GM15510 (cell line): ENCODE measurements at regions not wholly inside any gene's neighbourhood (a gene's known extent, or its start where the extent isn't known, plus 50 kb on each side); places are given as distances from the start of the nearest gene placed in this dataset.

Source experiments
- POLR2A ChIP-seq: IDR thresholded peaks from 3 replicates; pipeline ENCODE4 v1.6.1; 2011; ENCODE audit warnings: borderline replicate concordance; ENCODE audit not compliant: insufficient read length; ENCODE audit errors: extremely low read depth

GRCh38 chr6:87825821-87826221, 123.8 kb upstream of the AKIRIN2 start:
- TF ChIP-seq POLR2A, result no peak

DNA sequence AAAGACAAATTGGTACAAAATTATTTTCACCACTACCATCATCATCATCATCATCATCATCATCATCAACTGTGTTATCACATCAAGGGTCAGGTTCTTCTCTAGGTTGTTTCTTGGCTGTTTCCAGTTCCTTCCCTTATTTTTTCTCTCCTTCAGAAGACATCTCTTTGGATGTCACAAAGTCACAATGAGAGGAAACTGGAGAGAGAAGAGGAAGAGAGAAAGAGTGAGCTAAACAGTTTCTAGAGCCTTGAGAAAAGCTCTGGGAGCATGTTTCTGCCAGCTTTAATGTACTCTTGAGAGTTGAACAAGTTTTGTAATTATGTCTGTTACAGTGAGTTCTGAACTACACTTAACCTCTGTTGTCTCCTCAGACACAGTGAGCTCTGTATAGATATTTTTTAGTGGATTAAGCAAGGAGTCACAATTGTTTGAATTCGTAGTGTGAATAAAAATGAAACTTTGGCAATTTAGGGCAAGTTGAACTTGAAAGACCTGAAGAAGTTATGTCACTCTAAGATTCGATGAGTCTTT, 123.0 kb upstream of the AKIRIN2 start:
- no peak for TF ChIP-seq POLR2A

DNA sequence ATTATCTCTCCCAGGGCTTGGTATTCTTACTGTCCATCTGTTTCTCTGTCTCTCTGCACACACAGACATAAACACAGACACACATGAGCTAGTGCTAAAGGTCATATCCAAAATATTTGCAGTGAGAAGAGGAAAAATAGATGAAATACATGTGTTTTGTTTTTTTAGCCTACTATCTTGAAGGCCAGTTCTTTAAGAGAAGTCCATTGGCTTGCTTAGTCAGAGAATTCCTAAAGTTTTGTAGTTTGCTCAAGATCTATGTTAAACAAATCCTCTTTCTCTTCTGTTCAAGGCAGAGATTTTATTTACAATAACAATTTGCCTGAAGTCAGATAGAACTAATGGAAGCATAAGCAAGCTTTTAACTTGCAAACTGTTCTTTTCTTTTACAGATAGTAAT, 120.0 kb upstream of the AKIRIN2 start:
- no peak for TF ChIP-seq POLR2A

GRCh38 chr6:87820343-87820984, 118.4 kb upstream of the AKIRIN2 start:
- TF ChIP-seq POLR2A, result no peak

- TF ChIP-seq POLR2A, result no peak
These were observed 115.2 kb upstream of the AKIRIN2 start for GRCh38 chr6:87817183-87817582.

GRCh38 chr6:87815449-87815848, 113.4 kb upstream of the AKIRIN2 start:
- no peak for TF ChIP-seq POLR2A

DNA sequence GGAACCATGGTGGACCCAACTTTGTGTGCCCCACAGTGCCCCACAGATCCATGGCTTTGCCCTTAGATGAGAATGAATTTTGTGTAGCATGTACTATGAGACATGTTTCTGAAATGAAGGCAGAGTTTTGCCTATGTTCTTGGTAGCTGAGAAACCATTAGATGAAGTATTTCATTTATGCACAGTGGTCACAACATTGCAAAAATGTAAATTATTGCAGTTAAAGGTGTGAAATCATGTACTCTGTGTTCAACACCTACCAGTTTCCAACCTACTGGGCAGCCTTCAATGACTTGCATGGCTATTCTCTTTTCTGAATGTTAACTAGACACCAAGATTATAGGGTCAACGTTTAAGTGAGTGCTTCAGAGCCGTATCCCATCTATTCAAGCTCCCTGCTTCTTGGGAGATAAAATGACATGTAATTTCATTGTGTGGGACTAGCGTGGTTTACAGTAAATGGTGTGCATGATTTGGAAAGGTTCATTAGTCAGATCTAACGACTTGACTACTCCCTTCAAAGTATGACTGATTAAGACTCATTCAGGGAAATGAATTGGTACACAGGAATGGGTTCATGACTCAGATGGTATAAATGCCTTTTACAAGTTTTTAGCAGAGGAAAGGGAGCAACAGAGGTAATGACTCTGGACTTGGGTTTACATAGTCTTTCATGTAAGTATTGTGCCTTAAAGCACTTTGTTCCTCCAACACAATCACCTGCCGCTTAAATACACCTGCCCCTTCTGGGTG, 106.1 kb upstream of the AKIRIN2 start:
- TF ChIP-seq POLR2A, result no peak

DNA sequence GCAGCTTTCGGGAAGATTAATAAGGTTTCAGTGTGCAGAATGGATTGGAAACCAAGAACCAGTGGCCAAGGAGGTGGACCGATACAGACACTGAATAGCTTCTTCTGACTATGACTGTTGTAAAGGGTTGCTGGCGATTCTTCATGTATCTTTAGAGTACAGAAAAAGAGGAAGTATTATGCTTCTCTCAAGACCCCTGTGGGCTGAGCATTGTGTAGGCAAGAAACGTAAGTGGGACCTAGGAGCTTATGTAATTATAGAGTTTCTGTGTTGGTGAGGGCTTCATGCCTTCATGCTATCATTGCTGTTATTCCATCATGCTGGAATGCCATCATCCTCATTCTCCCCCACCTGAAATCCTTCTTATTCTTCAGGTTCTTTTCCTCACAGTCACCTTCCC, 105.4 kb upstream of the AKIRIN2 start:
- TF ChIP-seq POLR2A, result no peak

DNA sequence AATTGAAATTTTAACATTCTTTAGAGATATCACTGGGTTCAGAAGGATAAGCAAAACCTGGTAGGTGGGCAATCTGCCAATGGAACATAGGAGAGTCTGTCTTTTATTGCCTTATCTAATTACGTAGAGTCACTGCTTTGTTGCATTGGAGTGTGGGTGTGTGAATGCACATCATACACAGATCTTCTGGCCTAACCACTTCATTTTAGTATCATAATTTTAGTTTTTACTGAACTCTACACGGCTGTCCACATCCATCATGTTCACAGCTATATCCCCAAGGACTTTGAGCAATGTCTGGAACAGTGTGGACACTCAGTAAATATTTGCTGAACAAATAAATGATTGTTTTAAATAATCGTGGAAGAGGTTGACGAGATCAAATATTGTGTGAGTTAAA, 104.6 kb upstream of the AKIRIN2 start:
- no peak for TF ChIP-seq POLR2A

GRCh38 chr6:87806099-87806498, 104.1 kb upstream of the AKIRIN2 start:
- TF ChIP-seq POLR2A, result no peak

DNA sequence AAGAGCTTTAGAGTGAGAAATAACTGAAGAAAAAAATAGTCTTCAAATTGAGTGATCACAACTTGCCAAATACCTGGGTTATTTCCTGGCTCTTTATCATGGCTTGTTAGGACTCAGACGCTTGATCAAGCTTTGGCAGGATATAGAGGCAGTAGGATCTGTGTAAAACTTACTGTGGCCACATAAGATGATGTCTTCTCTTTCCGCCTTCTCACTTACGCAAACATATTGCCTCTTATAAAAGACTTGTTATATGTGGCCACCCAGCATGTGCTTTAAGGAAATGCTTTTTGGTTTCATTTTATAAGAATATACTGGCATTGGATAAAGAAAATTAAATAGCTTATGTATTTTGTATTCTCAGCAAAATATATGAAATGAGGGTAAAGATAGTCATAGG, 101.8 kb upstream of the AKIRIN2 start:
- no peak for TF ChIP-seq POLR2A

DNA sequence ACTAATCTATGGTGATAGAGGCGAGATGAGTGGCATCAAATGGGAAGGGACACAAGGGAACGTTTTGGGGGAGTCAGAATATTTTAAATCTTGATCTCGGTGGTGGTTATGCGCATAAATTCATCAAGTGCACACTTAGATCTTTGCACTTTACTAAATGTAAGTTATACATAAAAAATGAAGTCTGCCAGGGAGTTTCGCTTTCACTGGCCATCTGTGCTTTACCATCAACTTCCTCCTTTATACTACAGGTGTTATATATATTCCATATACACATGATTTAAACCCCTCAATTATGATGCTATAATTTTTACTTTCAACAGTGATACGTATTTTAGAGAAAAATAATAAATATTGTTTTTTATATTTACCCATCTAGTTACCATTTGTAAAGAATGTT, 97.6 kb upstream of the AKIRIN2 start:
- TF ChIP-seq POLR2A, result no peak

GRCh38 chr6:87798393-87799278, 96.6 kb upstream of the AKIRIN2 start:
- TF ChIP-seq POLR2A, result no peak

DNA sequence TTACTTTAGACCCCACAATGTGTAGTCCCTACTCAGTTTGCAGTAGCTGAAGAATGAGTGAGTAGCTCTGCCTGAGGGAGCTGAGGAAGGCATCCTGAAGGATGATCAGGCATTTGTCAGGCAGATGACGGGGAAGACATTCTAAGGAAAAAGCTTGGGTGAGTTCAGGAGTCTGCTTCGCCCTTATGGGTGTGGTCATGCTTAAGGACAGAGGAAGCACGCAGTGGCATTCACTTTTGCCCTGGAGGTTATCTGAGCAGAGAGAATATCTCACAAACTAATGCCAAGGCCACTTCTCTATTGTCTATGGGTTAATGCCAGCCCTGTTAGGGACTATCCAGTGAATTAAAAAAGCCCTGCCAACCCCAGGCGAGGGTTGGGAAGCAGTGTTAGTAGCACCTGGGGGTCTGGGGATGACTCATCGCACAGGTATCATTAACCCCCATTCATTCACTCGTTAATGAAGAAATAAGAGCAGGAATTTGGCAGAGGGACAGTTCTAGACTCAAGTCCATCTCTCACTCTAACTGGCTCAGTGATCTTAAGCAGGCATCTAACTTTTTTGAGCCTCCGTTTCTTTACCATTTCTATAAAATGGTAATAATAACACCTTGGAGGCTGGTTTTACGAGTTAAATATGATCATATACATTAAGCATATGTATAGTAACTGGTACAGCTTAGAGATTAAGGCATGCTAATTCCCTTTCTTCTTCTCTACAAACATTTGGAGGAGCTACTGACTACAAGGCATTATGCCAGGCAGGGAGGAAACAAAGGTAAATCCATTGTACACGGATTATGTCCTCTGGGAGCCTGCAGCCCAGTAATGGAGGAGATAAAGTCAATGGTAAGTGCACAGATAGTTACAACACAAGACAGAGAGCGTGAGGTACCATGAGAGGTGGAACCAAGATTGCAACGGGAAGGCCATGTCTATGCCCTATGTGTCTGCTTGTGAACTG, 93.2 kb upstream of the AKIRIN2 start:
- no peak for TF ChIP-seq POLR2A
